Loucy (cell line): ENCODE measurements at regions not wholly inside any gene's neighbourhood (a gene's known extent, or its start where the extent isn't known, plus 50 kb on each side); places are given as distances from the start of the nearest gene placed in this dataset.

ENCODE experiments used
- H2AFZ ChIP-seq: fragments of 200-600 bp; sonication (generic); 2 replicates; pipeline ENCODE4 v1.6.0; 2016; ENCODE audit warnings: antibody characterized with exemption, mild to moderate bottlenecking, low read length, moderate library complexity
- H3F3A ChIP-seq: fragments of 200-600 bp; 2 replicates; pipeline ENCODE4 v1.6.0; 2016; ENCODE audit warnings: antibody characterized with exemption, low read depth, mild to moderate bottlenecking
- H3K27me3 ChIP-seq: fragments of 200-600 bp; sonication (generic); 2 replicates; pipeline ENCODE4 v1.6.1; 2014; ENCODE audit warnings: low read length, mild to moderate bottlenecking; ENCODE audit not compliant: insufficient read depth, poor library complexity, severe bottlenecking
- H3K36me3 ChIP-seq: fragments of 200-600 bp; sonication (generic); 2 replicates; pipeline ENCODE4 v1.6.1; 2016; ENCODE audit warnings: low read length; ENCODE audit not compliant: insufficient read depth
- H3K4me1 ChIP-seq: fragments of 200-600 bp; sonication (generic); 2 replicates; pipeline ENCODE4 v1.5.1; 2014; ENCODE audit warnings: low read length, mild to moderate bottlenecking; ENCODE audit not compliant: insufficient read depth, poor library complexity, severe bottlenecking
- H3K4me2 ChIP-seq: fragments of 200-600 bp; sonication (generic); 2 replicates; pipeline ENCODE4 v1.6.0; 2014; ENCODE audit warnings: antibody characterized with exemption, low read length, low read depth, mild to moderate bottlenecking; ENCODE audit not compliant: poor library complexity, severe bottlenecking
- H3K4me3 ChIP-seq: fragments of 200-600 bp; sonication (generic); 2 replicates; pipeline ENCODE4 v1.5.1; 2014; ENCODE audit warnings: low read length, mild to moderate bottlenecking, mixed read lengths; ENCODE audit not compliant: poor library complexity, severe bottlenecking
- H3K79me2 ChIP-seq: fragments of 200-600 bp; sonication (generic); 2 replicates; pipeline ENCODE4 v1.6.1; 2014; ENCODE audit warnings: low read length; ENCODE audit not compliant: insufficient read depth
- H3K9ac ChIP-seq: fragments of 200-600 bp; sonication (generic); 2 replicates; pipeline ENCODE4 v1.6.0; 2014; ENCODE audit warnings: mild to moderate bottlenecking, low read depth, low read length, moderate library complexity; ENCODE audit not compliant: poor library complexity, severe bottlenecking
- H3K9me2 ChIP-seq: fragments of 200-600 bp; sonication (generic); replicated peaks from 2 replicates; pipeline ENCODE4 v1.6.1; 2016; ENCODE audit warnings: low read depth, low read length, mixed read lengths
- H3K9me3 ChIP-seq: fragments of 200-600 bp; sonication (generic); 2 replicates; pipeline ENCODE4 v1.6.1; 2014; ENCODE audit warnings: mild to moderate bottlenecking, antibody characterized with exemption, low read length, low read depth; ENCODE audit not compliant: insufficient read depth
- H4K20me1 ChIP-seq: fragments of 200-600 bp; sonication (generic); 2 replicates; pipeline ENCODE4 v1.6.0; 2014; ENCODE audit warnings: antibody characterized with exemption, low read length, mild to moderate bottlenecking; ENCODE audit not compliant: insufficient read depth, poor library complexity, severe bottlenecking
- CTCF ChIP-seq: fragments of 200-600 bp; sonication (generic); conservative IDR thresholded peaks from 2 replicates; pipeline ENCODE4 v1.5.1; 2014; ENCODE audit warnings: mild to moderate bottlenecking, antibody characterized with exemption, low read length
- EZH2phosphoT487 ChIP-seq: fragments of 200-600 bp; IDR thresholded peaks from 2 replicates; pipeline ENCODE4 v1.6.1; 2018; ENCODE audit warnings: antibody characterized with exemption, mild to moderate bottlenecking, moderate library complexity, borderline replicate concordance

- Histone ChIP-seq H4K20me1 (no peaks in the 10 kb centered on the region), H3K4me2 (no peak overlapping the region), H3K27me3 (no peaks in the 10 kb centered on the region), H3K4me3 (no peak overlapping the region), H3K36me3 (no peaks in the 10 kb centered on the region), H3K79me2 (no peaks in the 10 kb centered on the region), H3K4me1 (no peaks in the 10 kb centered on the region), H3K9ac (no peak overlapping the region), H3K9me2 (no peaks in the 10 kb centered on the region), H2AFZ (no peak overlapping the region), H3K9me3 (no peaks in the 10 kb centered on the region), H3F3A (no peaks in the 10 kb centered on the region)
- TF ChIP-seq EZH2phosphoT487 = no peak
- TF ChIP-seq CTCF = peak; percentile 51
Observed at GRCh38 chr13:97849305-97849704, 104.2 kb upstream of the IPO5 start.

GRCh38 chr13:97851269-97851668, 102.2 kb upstream of the IPO5 start:
- no peaks in the 10 kb centered on the region for H3K79me2 ChIP-seq
- H3K4me3 ChIP-seq = no peak overlapping the region
- TF ChIP-seq EZH2phosphoT487 (no peak), CTCF (no peak)
- H3K9me2 ChIP-seq = no peaks in the 10 kb centered on the region
- H3K27me3 ChIP-seq = no peaks in the 10 kb centered on the region
- no peak overlapping the region for H3K4me2 ChIP-seq
- no peaks in the 10 kb centered on the region for H3F3A ChIP-seq
- H3K4me1 ChIP-seq = no peaks in the 10 kb centered on the region
- H3K36me3 ChIP-seq = no peaks in the 10 kb centered on the region
- H3K9ac ChIP-seq = no peak overlapping the region
- no peaks in the 10 kb centered on the region for H4K20me1 ChIP-seq
- H3K9me3 ChIP-seq = no peaks in the 10 kb centered on the region
- H2AFZ ChIP-seq = no peak overlapping the region

GRCh38 chr13:97852181-97852874, 101.1 kb upstream of the IPO5 start:
- H3K4me3 ChIP-seq = no peak overlapping the region
- no peaks in the 10 kb centered on the region for H3K27me3 ChIP-seq
- H4K20me1 ChIP-seq = no peaks in the 10 kb centered on the region
- TF ChIP-seq CTCF (no peak), EZH2phosphoT487 (no peak)
- H2AFZ ChIP-seq = no peak overlapping the region
- H3K36me3 ChIP-seq = no peaks in the 10 kb centered on the region
- H3K9me2 ChIP-seq = no peaks in the 10 kb centered on the region
- H3K4me1 ChIP-seq = no peaks in the 10 kb centered on the region
- H3K9me3 ChIP-seq = no peaks in the 10 kb centered on the region
- H3K4me2 ChIP-seq = no peak overlapping the region
- no peaks in the 10 kb centered on the region for H3F3A ChIP-seq
- H3K9ac ChIP-seq = no peak overlapping the region
- no peaks in the 10 kb centered on the region for H3K79me2 ChIP-seq
